GM12878 (cell line): ENCODE measurements at regions not wholly inside any gene's neighbourhood (a gene's known extent, or its start where the extent isn't known, plus 50 kb on each side); places are given as distances from the start of the nearest gene placed in this dataset.

ENCODE experiments used
- ATAC-seq: fragments of 200-7000 bp; cut with Tn5 transposase; 3 replicates; pipeline ENCODE4 v1.9.1; 2020; ENCODE audit warnings: mild to moderate bottlenecking, moderate library complexity
- BruUV-seq: library from RNA; stranded (reverse); fragments of 400-500 nt; replicated peaks from 2 replicates; lab custom pipeline; 2021; lab: Mats Ljungman, UMichigan
- CTCF ChIA-PET: fragments of 300-600 bp; sonication (Branson Sonifier 250); formaldehyde crosslinking; extraction: SDS; loops from one replicate; lab custom pipeline; 2021; ENCODE audit warnings: inconsistent platforms; lab: Yijun Ruan, JAX
- POLR2A ChIA-PET: fragments of 350-600 bp; formaldehyde crosslinking; extraction: SDS; loops from one replicate; lab custom pipeline; 2021; ENCODE audit warnings: inconsistent platforms; lab: Charles Lee
- RAD21 ChIA-PET: fragments of 300-600 bp; sonication (Branson Sonifier 250); formaldehyde crosslinking; loops from one replicate; lab custom pipeline; 2023; ENCODE audit warnings: antibody characterized with exemption; ENCODE audit not compliant: unreplicated experiment; lab: Charles Lee
- SMC1A ChIA-PET: fragments of 300-600 bp; sonication (Branson Sonifier 250); formaldehyde crosslinking; loops from one replicate; lab custom pipeline; 2023; ENCODE audit not compliant: unreplicated experiment, uncharacterized antibody; lab: Charles Lee
- DNase-seq: peaks from one replicate; pipeline ENCODE4 v3.0.0-alpha.2; 2011; ENCODE audit warnings: low read depth, low spot score
- FAIRE-seq: peaks from 3 replicates; lab custom pipeline; 2011; peaks lifted over from hg19 to GRCh38; lab: Jason Lieb, UNC
- H2AFZ ChIP-seq: 2 replicates; pipeline ENCODE4 v1.6.0; 2011; ENCODE audit warnings: low read depth, low read length, control low read depth; ENCODE audit not compliant: control insufficient read depth
- H3K27ac ChIP-seq: 2 replicates; pipeline ENCODE4 v1.5.1; 2011; ENCODE audit warnings: control low read depth; ENCODE audit not compliant: control insufficient read depth, insufficient read depth
- H3K27me3 ChIP-seq, 2 experiments: replicated peaks in 1 of 2; 2 replicates each; pipeline versions ENCODE4 v1.6.0 to v1.6.1; 2011; ENCODE audit warnings: low read length in 1 of 2; ENCODE audit not compliant: control insufficient read depth in 2 of 2, insufficient read depth in 2 of 2
- H3K36me3 ChIP-seq, 2 experiments: 2 replicates each; pipeline ENCODE4 v1.5.1; 2011; ENCODE audit warnings: low read length in 1 of 2; ENCODE audit not compliant: control insufficient read depth in 2 of 2, insufficient read depth in 2 of 2
- H3K4me1 ChIP-seq: 2 replicates; pipeline ENCODE4 v1.6.1; 2011; ENCODE audit warnings: mild to moderate bottlenecking, low read length, moderate library complexity, mixed read lengths; ENCODE audit not compliant: control insufficient read depth, insufficient read depth
- H3K4me2 ChIP-seq: 2 replicates; pipeline ENCODE4 v1.6.0; 2011; ENCODE audit warnings: control low read depth; ENCODE audit not compliant: control insufficient read depth, insufficient read depth
- H3K4me3 ChIP-seq: fragments of 200-600 bp; sonication (generic); 2 replicates; pipeline ENCODE4 v1.5.1; 2016
- H3K79me2 ChIP-seq: 2 replicates; pipeline ENCODE4 v1.6.0; 2011; ENCODE audit warnings: low read length; ENCODE audit not compliant: control insufficient read depth, insufficient read depth
- H3K9ac ChIP-seq: 2 replicates; pipeline ENCODE4 v1.8.0; 2011; ENCODE audit warnings: low read length, control low read depth, mixed read lengths; ENCODE audit not compliant: control insufficient read depth, insufficient read depth
- H3K9me3 ChIP-seq: replicated peaks from 3 replicates; pipeline ENCODE4 v1.5.1; 2011; ENCODE audit warnings: mild to moderate bottlenecking, low read length; ENCODE audit not compliant: control insufficient read depth, insufficient read depth
- H4K20me1 ChIP-seq: 2 replicates; pipeline ENCODE4 v1.6.0; 2011; ENCODE audit not compliant: control insufficient read depth, insufficient read depth
- CBX5 ChIP-seq: sonication (generic); IDR thresholded peaks from 2 replicates; pipeline ENCODE4 v1.6.1; 2016; ENCODE audit warnings: low read depth, moderate library complexity, mild to moderate bottlenecking, inconsistent platforms
- CEBPB ChIP-seq, 2 experiments: fragments of 150-350 bp in 1 of 2; IDR thresholded peaks; 2 replicates each; pipeline ENCODE4 v1.6.1; 2012 to 2014; ENCODE audit warnings: low read depth in 2 of 2, low read length in 2 of 2, borderline replicate concordance in 1 of 2, inconsistent platforms in 1 of 2
- CHD2 ChIP-seq: IDR thresholded peaks from 2 replicates; pipeline ENCODE4 v1.6.1; 2011; ENCODE audit warnings: low read depth, low read length, improper control_type of control experiment, borderline replicate concordance
- ELK1 ChIP-seq: IDR thresholded peaks from 2 replicates; pipeline ENCODE4 v1.6.1; 2012; ENCODE audit warnings: low read depth, low read length, improper control_type of control experiment
- ESRRA ChIP-seq: IDR thresholded peaks from 2 replicates; pipeline ENCODE4 v1.6.1; 2012; ENCODE audit warnings: mild to moderate bottlenecking, low read length, improper control_type of control experiment
- LARP7 ChIP-seq: fragments of 450-650 bp; IDR thresholded peaks from 2 replicates; pipeline ENCODE4 v1.6.1; 2017; ENCODE audit warnings: mild to moderate bottlenecking
- MYB ChIP-seq: fragments of 150-350 bp; IDR thresholded peaks from 2 replicates; pipeline ENCODE4 v1.6.1; 2014; ENCODE audit warnings: mild to moderate bottlenecking, low read depth, low read length, borderline replicate concordance
- NR2C2 ChIP-seq: IDR thresholded peaks from 2 replicates; pipeline ENCODE4 v1.6.1; 2011; ENCODE audit warnings: borderline replicate concordance, low read depth; ENCODE audit not compliant: control insufficient read depth, insufficient read length
- PML ChIP-seq: IDR thresholded peaks from 2 replicates; pipeline ENCODE4 v1.6.1; 2012; ENCODE audit warnings: low read length, inconsistent platforms
- RB1 ChIP-seq: fragments of 450-650 bp; formaldehyde crosslinking; IDR thresholded peaks from 2 replicates; pipeline ENCODE4 v1.6.1; 2017; ENCODE audit warnings: mild to moderate bottlenecking, borderline replicate concordance
- RELB ChIP-seq: fragments of 450-650 bp; IDR thresholded peaks from 2 replicates; pipeline ENCODE4 v1.6.1; 2017; ENCODE audit warnings: low read depth, mild to moderate bottlenecking, moderate library complexity
- SMARCA5 ChIP-seq: fragments of 450-650 bp; IDR thresholded peaks from 2 replicates; pipeline ENCODE4 v1.6.1; 2017; ENCODE audit warnings: mild to moderate bottlenecking
- YY1 ChIP-seq: IDR thresholded peaks from 2 replicates; pipeline ENCODE4 v1.6.1; 2011; ENCODE audit warnings: low read depth, mild to moderate bottlenecking, low read length
- ZBTB11 ChIP-seq: fragments of 450-650 bp; formaldehyde crosslinking; IDR thresholded peaks from 2 replicates; pipeline ENCODE4 v1.5.0; 2022; ENCODE audit warnings: mild to moderate bottlenecking, missing genetic modification characterization
- WGBS: methylation state at CpG from one replicate; pipeline ENCODE4 v1.1.6; 2016; ENCODE audit warnings: low lambda C conversion rate; ENCODE audit not compliant: insufficient replicate concordance, insufficient coverage; ENCODE audit errors: missing lambda C conversion rate; 5-methylcytosine and 5-hydroxymethylcytosine counted together
- in situ Hi-C: fragments of 300-500 bp; cut with MboI; formaldehyde crosslinking; loops from 9 replicates; pipeline ENCODE4 v1.14.3; 2018; ENCODE audit warnings: mixed read lengths
- intact Hi-C: fragments of 100-400 bp; cut with micrococcal nuclease; formaldehyde crosslinking; loops from one replicate; pipeline ENCODE4 v1.14.2; 2022; ENCODE audit not compliant: unreplicated experiment

GRCh38 chr10:64394744-64395143, 873.5 kb downstream of the REEP3 start:
- Histone ChIP-seq H3K27me3 (no peaks in the 10 kb centered on the region), H4K20me1 (no peaks in the 10 kb centered on the region), H3K27ac (no peak overlapping the region), H3K4me2 (no peak overlapping the region), H2AFZ (no peak overlapping the region), H3K4me1 (no peaks in the 10 kb centered on the region), H3K79me2 (no peaks in the 10 kb centered on the region), H3K9me3 (no peaks in the 10 kb centered on the region), H3K36me3 (no peaks in the 10 kb centered on the region), H3K9ac (no peak overlapping the region), H3K4me3 (no peak overlapping the region)
- TF ChIP-seq ESRRA = no peak
- no peak for TF ChIP-seq CHD2
- TF ChIP-seq ZBTB11 (CRISPR knock-in tag) = no peak
- no peak for TF ChIP-seq SMARCA5
- TF ChIP-seq PML = no peak
- TF ChIP-seq NR2C2 = no peak
- no peak for TF ChIP-seq LARP7
- no peak for TF ChIP-seq CBX5
- no peak for TF ChIP-seq ELK1
- TF ChIP-seq RELB = no peak
- TF ChIP-seq CEBPB (IDR thresholded peaks at IDR 0.05; ENCODE audit: borderline replicate concordance in 1 of 2, low read depth in 2 of 2, low read length in 2 of 2) = no peak
- no peak for TF ChIP-seq MYB
- TF ChIP-seq YY1 = no peak
- no peak for TF ChIP-seq RB1
- FAIRE-seq (no peak), ATAC-seq (no peak), DNase-seq (no peak)
- 0% methylated on average over 1 of the region's 1 CpG for WGBS
- CTCF ChIA-PET = no interaction called here
- intact Hi-C loops (no loop called here), in situ Hi-C loops (no loop called here)
- RAD21 ChIA-PET = no interaction called here
- SMC1A ChIA-PET = no interaction called here
- BruUV-seq = no TSS peak
- POLR2A ChIA-PET = no interaction called here
